ENCODE measurements at regions not wholly inside any gene's neighbourhood (a gene's known extent, or its start where the extent isn't known, plus 50 kb on each side); places are given as distances from the start of the nearest gene placed in this dataset.
"Not testable (repeated sequence)": the region's sequence is repeated elsewhere in the genome, so short reads cannot be mapped to it uniquely, and the experiment has no call there.

DNA sequence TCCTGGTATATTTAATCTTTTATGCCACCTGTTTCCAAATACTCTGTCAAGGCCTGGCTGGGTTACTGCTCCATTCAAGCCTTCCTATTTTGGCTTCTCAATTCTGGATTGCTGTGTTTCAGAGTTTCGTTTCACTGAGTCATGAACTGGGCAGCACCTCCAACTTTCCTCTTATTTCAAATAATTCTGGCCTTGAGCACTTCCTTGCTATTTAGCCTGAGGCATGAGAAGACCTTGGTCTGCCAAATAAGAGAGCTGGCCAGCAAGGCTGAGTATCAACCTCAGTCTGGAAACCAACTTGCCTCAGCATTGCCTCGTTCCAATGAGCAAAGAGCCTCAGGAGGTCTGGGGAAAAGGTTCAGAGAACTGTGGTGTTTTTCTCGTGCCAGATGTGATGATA, 66.6 kb downstream of the TNFAIP3 start:
- peak; percentile 45 for DNase-seq

DNA sequence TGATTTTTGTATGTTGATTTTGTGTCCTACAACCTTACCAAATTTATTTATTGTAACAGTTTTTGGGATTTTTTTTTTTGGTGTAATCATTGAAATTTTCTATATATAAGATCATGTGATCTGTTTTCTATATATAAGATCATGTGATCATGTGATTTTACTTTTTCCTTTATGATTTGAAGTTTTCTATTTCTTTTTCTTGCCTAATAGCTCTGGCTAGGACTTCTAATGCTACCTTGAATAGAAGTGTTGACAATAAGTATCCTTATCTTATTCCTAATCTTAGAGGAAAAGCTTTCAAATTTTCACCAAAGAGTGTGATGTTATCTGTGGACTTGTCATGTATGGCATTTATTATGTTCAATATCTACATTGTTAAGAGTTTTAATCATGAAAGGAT, 69.7 kb downstream of the TNFAIP3 start:
- no peak for DNase-seq

DNA sequence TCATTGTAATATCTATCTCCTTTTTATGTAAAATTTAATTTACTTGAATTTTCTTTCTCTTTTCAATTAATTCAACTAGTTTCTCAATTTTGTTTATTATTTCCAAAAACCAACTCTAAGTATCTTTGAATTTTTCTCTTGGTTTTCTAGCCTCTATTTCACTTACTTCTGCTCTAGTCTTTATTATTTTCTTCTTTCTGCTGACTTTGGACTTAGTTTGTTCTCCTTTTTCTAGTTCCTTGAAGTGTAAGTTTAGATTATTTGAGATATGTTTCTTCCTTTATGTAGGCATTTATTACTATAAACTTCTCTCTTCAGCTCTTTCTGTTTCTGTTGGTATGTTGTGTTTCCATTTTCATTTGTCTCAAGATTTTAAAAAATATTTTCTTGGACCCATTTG, 70.8 kb downstream of the TNFAIP3 start:
- DNase-seq = no peak

DNA sequence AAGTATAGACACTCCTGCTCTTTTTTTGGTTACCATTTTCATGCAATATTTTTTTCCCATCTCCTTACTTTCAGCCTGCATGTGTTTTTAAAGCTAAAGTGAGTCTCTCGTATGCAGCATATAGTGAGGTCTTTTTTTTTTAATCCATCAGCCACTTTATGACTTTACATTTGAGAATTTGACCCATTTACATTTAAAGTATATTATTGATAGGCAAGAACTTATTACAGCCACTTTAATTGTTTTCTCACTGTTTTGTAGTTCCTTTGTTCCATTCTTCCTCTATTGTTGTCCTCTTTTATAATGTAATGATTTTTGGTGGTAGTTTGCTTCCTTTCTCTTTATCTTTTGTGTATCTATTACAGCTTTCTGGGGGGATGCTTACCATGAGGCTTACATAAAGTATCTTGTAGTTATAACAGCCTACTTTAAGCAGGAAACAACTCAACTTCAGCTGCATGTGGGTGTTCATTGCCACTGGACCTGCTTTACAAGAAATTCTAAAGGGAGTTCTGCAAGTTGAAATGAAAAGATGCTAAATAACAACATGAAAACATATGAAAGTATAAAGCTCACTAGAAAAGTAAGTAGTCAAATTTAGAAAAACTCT, 71.8 kb downstream of the TNFAIP3 start:
- no peak for DNase-seq

DNA sequence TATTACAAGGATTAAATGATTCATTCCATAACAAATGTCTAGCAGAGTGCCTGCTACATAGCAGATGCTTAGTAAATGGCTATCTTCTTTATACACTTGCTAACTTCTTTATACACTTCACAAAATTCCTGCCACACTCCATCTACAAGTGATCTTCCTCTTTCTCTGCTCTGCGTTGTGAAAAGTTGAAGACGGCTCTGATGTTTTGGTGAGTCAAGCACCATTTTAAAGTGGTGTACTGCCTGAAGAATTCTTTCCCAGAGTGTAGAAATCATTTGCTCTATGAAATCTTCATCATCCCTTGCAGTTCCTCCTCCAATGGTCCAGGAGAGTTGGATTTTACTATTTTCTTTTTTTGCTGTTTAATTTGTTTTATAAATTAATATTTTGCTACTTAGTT, 74.9 kb downstream of the TNFAIP3 start:
- DNase-seq = no peak

DNA sequence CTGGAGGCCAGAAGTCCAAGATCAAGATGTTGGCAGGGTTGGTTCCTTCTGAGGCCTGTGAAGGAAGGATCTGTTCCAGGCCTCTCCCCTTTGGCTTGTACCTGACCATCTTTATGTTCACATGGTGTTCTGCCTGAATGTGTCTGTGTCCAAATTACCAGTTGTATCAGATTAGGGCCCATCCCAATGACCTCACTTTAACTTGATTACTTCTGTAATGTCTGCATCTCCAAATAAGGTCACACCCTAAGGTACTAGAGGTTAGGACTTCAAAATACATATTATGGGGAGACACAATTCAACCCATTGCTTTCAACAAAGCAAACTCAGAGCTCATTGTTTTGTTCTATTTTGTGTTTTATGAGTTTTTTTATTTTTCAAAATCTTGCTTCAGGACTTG, 75.7 kb downstream of the TNFAIP3 start:
- no peak for DNase-seq

DNA sequence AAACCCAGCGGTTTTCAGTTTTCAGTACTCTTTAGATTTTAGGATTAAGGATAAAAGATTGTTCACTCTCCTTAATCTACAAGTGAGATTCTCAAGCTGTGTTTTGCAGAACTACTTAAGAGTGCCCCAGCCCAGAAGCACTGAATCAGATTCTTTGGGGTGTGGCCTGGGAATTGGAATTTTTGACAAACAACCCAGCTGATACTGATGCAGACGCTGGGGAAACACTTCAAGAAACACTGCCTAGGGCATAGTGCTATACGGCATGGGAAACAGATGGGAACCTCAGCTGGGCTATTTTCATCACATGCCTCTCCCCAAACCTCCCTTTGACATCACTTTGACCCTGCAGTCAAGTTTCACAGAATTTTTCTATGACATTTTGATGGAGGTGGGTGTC, 77.3 kb downstream of the TNFAIP3 start:
- DNase-seq = not testable (repeated sequence)

DNA sequence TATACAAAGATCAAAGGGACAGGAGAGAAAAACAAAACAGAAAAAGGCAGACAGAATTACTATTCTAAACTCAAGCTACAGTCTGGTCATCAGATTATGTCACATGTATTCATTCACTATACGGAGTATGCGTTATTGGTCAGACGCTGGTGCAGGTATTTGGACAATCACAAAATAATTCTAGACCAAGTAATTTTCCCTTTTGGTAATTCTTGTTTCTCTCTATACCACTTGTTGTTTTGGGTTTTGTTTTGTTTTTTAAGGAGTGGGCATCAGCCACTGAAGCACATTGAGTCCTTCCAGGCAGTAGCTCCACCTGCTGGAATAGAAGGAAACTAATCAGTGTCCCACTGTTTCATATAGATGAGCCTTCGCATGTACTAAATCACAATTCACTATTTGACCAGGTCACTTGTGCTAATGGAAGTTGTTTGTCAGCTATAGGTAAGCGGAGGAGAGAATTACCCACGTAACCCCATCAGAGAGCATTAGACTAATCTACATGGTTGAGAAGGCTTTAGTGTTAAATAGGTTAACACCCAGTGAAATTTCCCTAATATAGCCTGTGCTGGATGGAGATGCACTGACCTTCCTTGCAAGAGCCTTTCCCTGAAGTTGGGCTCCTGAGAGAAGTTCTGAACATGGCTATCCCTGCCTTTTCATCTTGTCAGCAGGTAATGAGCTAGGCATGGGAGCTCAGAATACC, 77.9 kb downstream of the TNFAIP3 start:
- DNase-seq = peak; percentile 46

DNA sequence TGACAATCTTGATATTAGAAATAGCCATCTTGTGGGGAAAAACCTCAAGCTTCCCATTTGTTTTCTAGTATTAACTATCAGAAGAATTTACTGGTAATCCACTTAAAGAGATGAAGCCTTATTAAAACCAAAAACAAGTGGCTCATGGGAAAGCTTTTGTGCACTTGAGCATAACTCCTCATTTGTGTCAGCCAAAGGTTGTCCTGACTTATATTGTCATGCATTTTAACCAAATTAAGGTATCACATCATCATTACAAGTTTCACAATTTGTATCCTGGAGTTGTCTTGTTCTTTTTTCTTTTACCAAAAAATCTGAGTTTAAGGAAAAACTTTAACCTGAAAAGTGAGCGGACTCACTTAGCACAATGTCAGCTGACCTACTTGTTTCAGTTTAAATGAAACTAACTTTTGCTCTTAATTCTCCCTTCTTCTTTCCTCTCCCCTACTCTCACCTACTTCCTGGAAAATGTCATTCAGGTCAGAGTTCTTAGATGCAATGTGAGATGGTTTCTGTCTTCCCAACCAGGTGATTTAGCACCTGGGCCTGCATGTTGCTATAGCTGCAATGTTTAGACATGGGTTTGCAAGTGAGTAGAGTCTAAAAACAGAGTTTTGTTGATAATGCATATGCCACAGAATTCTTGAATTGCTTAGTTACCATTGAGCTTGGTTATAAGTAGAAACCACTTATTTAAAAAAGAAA, 82.8 kb downstream of the TNFAIP3 start:
- no peak for DNase-seq

DNA sequence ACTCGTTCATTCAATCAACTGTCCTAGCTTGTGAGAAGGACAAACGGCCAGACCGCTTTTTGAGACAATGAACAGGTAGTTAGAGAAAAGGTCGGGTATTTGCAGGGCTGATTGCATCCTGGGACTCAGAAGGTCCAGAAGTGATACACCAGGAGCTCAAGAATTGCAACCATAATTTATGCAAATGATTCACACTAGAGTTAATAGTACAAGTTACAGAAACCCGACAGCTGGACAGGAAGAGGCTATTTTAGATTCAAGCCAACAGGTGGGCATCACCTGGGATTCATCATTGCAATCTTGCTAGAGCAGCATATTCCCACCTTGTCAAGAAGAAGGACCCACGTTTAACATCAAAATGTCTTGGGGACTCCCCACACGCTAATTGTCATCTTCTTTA, 83.5 kb downstream of the TNFAIP3 start:
- no peak for DNase-seq

DNA sequence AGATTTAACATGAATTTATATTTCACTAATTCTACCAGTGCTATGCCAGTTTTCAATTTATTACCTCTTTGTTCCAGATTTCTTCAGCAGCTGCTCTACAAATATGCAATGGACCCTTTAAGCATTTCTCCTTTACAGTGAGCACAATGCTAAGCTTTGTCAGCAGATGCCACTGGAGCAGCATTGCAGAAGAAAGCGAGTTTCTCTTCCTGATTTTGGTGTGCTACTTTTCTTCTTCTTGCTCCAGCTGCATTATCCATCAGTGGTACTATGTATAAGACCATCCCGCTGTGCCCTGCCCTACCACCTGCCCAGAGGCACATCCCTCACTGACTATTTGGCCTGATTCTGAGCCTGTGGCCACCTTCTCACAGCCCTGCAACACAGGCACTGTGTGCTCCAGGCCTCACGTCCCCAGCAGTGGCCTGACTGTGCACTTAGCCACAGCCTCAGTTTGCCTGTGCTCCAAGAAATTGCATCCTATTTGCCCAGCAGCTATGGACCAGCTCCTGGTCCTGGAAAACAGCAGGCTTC, 84.1 kb downstream of the TNFAIP3 start:
- no peak for DNase-seq

DNA sequence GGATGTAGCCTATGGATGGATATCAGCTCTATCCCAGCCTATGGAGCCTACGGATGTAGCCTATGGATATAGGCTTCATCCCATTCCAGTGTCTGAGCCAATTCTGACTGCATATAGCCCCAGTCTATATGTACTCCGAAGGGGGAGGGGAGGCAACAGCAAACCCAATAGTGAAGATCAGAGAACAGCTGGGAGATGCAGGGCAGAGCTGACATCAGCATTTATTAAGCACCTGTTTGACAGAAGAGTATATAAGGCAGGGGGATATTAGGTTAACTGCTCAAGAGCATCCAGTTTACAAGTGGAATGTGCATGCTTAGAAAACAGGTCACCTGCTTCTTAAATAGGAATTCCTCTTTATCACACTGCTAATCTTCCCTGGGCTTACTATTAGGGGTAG, 85.2 kb downstream of the TNFAIP3 start:
- DNase-seq = no peak

DNA sequence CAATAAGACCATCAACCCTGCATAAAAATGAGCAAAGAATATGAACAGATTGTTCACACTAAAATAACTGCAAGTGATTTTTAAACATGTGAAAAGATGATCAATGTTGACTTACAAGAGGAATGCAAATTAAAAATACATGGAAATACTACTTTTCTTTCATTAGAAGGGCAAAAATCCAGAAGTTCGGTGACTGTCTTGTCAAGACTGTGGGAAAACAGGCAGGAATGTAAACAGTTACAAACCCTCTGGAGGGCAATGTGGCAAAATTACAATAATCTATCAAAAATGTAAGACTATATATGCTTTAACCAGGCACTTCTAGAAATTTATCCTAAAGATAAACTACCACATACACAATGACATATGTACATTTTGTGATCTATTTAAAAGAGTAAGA, 86.7 kb downstream of the TNFAIP3 start:
- no peak for DNase-seq

DNA sequence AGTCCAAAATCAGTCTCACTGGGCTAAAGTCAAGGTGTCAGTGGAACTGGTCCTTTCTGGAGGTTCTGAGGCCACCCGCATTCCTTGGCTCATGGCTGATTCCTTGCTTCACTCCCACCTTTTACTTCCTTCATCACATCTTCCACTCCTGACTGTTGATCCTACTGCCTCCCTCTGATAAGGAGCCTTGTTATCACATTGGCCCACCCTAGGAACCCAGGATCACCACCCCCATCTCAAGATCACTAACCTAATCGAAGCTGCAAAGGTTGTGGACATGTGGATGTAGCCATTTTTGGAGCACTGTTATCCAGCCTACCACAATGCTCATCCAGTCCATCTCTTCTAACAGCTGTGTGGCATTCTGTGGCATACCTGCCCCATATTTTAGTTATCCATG, 87.2 kb downstream of the TNFAIP3 start:
- no peak for DNase-seq

DNA sequence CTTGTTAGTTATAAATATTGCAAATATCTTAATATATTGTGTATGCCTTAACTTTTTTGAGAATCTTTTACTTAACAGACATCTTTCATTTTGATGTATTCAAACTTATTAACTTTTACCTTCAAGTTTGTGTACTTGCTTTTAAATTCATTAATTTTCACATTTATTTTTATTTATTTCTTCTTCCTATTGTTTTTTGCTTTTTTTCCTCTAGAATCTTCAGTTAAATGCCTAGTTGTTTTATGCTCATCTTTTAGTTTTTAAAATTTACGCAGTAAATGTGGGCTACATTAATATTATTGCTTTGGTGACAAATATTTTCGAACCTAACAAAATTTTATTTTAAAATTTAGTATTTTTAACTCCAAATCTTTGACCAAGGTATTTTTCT, 89.0 kb downstream of the TNFAIP3 start:
- DNase-seq = no peak

DNA sequence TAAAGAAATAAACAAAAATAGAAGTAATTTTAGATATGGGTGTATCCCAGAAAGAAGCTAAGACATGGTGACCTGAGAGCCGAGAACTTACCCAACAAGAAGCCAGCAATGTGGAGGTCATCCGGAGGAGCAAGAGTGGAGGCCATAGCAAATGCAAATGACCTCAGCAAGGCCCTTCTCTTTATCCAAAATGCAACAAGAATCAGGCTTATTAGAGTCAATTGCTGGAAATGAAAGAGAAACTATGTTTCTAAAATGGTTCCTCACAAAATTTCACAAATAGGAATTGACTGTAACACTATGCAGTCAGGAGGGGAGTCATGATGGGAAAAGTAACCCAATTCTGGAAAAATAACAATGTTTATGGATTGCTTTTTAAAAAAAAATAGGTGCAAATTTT, 90.4 kb downstream of the TNFAIP3 start:
- no peak for DNase-seq

DNA sequence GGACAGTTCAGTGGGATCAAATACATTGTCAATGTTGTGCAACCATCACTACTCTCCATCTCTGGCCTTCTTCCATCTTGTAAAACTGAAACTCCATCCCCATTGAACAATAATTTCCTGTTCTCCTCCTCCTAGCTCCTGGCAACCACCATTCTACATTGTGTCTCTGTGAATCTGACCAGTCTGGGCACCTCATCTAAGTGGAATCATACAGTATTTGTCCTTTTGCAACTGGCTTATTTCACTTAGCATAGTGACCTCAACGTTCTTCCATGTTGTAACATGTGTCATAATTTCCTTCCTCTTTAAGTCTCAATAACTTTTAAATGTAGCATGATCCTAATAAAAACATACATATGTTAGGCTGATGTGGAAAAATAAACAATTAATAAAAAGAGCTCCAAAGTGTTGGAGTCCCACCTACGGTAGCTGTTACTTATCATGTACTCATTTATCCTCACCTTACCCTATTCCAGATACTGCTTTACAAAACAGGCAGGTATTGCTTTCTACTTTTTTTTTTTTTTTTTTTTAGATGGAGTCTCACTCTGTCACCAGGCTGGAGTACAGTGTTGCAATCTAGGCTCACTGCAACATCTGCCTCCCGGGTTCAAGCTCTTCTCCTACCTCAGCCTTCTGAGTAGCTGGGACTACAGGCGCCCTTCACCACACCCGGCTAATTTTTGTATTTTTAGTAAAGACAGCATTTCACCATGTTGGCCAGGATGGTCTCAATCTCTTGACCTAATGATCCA, 91.9 kb downstream of the TNFAIP3 start:
- DNase-seq = no peak

DNA sequence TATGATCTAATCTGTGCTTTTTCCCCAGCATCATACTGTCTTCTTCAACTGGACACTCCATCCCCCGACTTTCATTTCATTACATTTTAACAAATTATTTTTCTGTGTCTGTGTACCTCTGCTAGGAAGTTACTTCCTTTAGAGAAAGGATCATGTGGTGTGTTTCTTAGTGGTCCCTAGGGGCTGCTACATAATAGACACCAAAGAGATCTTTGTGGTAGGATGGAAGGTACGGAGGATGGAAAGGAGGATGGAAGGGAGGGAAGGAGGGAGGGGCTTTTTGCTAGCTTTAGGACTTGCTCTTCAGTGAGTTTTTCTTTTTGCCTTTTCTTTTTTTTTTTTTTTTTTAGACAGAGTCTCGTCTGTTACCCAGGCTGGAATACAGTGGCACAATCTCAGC, 95.7 kb downstream of the TNFAIP3 start:
- no peak for DNase-seq

DNA sequence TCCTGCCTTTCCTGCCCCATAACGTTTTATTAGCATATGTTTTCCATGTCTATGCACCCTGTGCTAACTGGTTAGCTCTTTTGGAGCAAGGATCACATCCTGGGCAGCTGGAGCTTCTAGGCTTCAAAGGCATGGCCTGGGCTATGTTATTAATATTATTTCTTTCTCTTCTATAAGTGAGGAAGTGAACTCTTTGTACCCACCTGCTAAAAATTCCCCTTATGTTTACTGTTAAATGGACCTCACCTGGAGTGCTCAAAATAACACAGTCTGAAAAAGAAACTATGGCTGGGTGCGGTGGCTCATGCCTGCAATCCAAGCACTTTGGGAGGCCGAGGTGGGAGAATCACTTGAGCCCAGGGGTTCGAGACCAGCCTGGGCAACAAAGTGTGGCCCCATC, 97.8 kb downstream of the TNFAIP3 start:
- no peak for DNase-seq

DNA sequence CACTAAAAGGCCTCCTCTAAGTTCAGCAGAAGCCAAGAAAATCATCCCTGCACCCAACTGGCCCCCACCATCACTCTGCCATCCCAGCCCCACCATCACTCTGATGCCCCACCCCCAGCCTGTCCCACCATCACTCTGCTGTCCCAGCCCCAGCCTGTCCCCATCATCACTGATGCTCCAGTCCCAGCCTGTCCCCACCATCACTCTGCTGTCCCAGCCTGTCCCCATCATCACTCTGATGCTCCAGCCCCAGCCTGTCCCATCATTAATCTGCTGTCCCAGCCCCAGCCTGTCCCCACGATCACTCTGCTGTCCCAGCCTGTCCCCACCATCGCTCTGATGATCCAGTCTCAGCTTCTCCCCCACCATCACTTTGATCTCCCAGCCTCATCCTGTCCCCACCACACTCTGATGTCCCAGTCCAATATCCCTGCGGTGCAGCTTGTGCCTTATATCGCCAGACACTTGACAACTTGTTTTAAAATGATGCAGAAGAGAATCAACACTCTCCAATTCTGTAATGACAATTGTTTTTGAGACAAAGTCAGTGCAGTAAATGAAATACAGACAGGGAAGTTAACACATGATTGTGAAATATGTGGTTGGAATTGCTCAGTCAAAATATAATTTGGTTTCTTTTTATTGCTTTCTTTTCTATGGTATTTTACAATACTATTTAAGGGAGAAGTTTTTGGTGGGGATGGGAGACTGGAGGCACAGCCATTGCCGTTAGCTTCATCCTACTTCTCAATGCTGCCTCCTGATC, 100.8 kb downstream of the TNFAIP3 start:
- peak; percentile 33 for DNase-seq

DNA sequence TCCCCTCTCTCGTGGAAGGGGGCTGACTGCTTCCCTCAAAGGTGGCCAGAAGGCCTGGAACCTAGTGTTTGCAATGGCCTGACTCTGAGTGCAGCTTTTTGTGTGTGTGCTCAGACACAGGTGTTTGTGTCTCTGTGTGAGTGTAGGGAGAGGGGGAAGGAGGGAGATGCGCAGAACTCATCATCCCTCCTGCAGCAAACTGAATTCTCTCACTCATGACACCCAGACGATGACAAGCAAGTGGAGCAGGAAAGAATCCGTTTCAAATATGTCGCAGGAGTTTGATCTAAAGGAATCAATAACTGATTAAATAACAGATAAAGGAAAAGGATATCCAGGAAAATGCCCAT, 101.4 kb downstream of the TNFAIP3 start:
- no peak for DNase-seq

DNA sequence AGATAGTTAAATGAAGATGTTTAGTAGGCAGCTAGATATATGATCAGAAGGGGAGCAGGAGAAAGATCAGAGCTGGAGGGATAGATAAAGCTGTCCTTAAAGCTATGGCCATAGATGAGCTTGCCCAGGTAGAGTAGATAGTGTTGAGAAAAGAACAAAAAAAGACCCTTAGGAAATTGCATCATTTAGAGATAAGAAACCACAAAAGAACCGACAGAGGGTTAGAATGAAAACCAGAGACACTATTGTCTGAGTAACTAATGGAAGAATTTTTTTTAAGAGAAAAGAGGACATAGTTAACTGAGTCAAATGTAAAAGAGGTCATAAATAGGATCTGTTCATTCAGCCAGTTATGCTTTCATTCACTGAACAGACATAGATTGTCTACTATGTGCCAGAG, 101.8 kb downstream of the TNFAIP3 start:
- no peak for DNase-seq

DNA sequence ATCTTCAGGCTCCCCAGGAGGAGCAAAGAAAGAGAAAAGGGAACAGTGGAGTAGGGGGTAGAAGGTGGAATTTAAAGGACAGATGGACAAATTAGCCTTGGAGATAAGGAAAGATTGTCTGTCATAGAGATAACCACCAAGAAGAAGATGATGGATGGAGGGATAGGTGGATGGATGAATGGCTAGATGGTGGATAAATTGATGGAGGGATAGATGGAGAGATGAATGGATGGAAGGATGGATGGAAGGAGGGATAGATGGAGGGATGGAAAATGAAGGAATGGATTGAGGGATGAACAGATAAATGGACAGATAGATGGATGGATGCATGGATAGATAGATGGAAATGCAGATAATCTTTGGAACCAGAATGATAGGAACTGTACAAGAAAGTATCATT, 102.8 kb downstream of the TNFAIP3 start:
- DNase-seq = no peak

All from fibroblast of skin of right biceps (primary cell).